ENCODE measurements at regions not wholly inside any gene's neighbourhood (a gene's known extent, or its start where the extent isn't known, plus 50 kb on each side); places are given as distances from the start of the nearest gene placed in this dataset.

DNA sequence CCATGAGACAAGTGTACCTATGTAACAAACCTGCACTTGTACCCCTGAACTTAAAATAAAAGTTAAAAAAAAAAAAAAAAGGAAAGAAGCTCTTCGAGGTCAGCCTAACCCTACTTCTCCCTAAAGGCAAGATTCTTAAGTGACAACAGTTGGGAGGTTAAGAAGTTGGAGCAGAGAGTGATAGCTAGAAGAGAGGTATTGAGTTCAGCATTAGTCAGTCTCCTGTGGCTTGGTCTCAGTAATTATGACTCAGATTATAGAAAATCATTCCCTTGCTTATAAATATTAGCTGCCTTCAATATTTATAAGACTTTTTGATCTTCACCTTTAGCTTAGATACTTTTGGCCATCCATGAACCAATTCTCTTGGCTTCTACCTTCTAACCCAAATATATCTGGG lies 926.8 kb upstream of the SLC39A10 start:
- H3K36me3 ChIP-seq (replicated peaks; ENCODE audit: insufficient read depth, low read length): no peaks in the 10 kb centered on the region
- H3K79me2 ChIP-seq (ENCODE audit: low read length): no peaks in the 10 kb centered on the region
- no peak overlapping the region for H3K4me2 ChIP-seq (ENCODE audit: low read depth, low read length)
- TF ChIP-seq, protein P1, sequence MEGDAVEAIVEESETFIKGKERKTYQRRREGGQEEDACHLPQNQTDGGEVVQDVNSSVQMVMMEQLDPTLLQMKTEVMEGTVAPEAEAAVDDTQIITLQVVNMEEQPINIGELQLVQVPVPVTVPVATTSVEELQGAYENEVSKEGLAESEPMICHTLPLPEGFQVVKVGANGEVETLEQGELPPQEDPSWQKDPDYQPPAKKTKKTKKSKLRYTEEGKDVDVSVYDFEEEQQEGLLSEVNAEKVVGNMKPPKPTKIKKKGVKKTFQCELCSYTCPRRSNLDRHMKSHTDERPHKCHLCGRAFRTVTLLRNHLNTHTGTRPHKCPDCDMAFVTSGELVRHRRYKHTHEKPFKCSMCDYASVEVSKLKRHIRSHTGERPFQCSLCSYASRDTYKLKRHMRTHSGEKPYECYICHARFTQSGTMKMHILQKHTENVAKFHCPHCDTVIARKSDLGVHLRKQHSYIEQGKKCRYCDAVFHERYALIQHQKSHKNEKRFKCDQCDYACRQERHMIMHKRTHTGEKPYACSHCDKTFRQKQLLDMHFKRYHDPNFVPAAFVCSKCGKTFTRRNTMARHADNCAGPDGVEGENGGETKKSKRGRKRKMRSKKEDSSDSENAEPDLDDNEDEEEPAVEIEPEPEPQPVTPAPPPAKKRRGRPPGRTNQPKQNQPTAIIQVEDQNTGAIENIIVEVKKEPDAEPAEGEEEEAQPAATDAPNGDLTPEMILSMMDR (IDR thresholded peaks at IDR 0.05; ENCODE audit: low read length): no peak
- no peaks in the 10 kb centered on the region for H4K20me1 ChIP-seq (ENCODE audit: insufficient read depth, low read length)
- no peaks in the 10 kb centered on the region for H3K27me3 ChIP-seq (replicated peaks; ENCODE audit: insufficient read depth, low read length)
- no peaks in the 10 kb centered on the region for H3K9me3 ChIP-seq (replicated peaks; ENCODE audit: insufficient read depth, low read length)
- no peaks in the 10 kb centered on the region for H3K4me1 ChIP-seq (ENCODE audit: low read length)
- no peak overlapping the region for H3K27ac ChIP-seq (ENCODE audit: low read length)
- H3K9ac ChIP-seq (ENCODE audit: low read length): no peak overlapping the region
- no peak overlapping the region for H2AFZ ChIP-seq (ENCODE audit: low read length)
- DNase-seq: no peak
- no peak overlapping the region for H3K4me3 ChIP-seq (ENCODE audit: low read length)
- no peaks in the 10 kb centered on the region for H3K9me2 ChIP-seq (replicated peaks; ENCODE audit: insufficient read depth, low read length)
- H3F3A ChIP-seq (ENCODE audit: insufficient read depth, low read length): no peaks in the 10 kb centered on the region

DNA sequence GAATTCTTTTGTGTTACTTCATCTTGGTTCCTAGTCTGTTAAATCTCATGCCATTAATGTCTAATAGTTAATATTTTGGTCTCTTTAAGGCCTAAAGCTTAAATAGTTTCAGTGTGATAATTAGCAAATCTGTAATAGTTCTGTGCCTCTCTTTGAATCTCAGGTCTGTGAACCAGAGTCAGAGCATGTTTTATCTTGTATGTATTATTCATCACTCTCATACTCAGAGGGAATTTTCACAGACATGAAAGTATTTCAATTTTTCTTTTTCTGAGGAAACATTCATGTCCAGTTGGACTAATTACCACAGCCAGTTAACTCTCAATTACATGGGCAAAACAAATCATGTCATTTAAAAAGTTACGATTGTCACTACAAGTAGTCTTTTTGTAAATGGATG lies 931.9 kb upstream of the SLC39A10 start:
- no peaks in the 10 kb centered on the region for H3K9me3 ChIP-seq (replicated peaks; ENCODE audit: insufficient read depth, low read length)
- no peak for DNase-seq
- no peaks in the 10 kb centered on the region for H3K79me2 ChIP-seq (ENCODE audit: low read length)
- no peaks in the 10 kb centered on the region for H3K4me1 ChIP-seq (ENCODE audit: low read length)
- H3K27me3 ChIP-seq (replicated peaks; ENCODE audit: insufficient read depth, low read length): no peaks in the 10 kb centered on the region
- no peaks in the 10 kb centered on the region for H3K9me2 ChIP-seq (replicated peaks; ENCODE audit: insufficient read depth, low read length)
- no peak overlapping the region for H2AFZ ChIP-seq (ENCODE audit: low read length)
- H4K20me1 ChIP-seq (ENCODE audit: insufficient read depth, low read length): no peaks in the 10 kb centered on the region
- no peak overlapping the region for H3K9ac ChIP-seq (ENCODE audit: low read length)
- H3K4me2 ChIP-seq (ENCODE audit: low read depth, low read length): no peak overlapping the region
- H3F3A ChIP-seq (ENCODE audit: insufficient read depth, low read length): no peaks in the 10 kb centered on the region
- H3K4me3 ChIP-seq (ENCODE audit: low read length): no peak overlapping the region
- TF ChIP-seq, protein P1 (IDR thresholded peaks at IDR 0.05; ENCODE audit: low read length): no peak
- no peak for TF ChIP-seq EZH2 (optimal IDR thresholded peaks at IDR 0.05; ENCODE audit: low read depth, low read length)
- no peak for TF ChIP-seq EZH2phosphoT487 (IDR thresholded peaks at IDR 0.05; ENCODE audit: low read length)
- no peak overlapping the region for H3K27ac ChIP-seq (ENCODE audit: low read length)
- H3K36me3 ChIP-seq (replicated peaks; ENCODE audit: insufficient read depth, low read length): no peaks in the 10 kb centered on the region

- TF ChIP-seq EZH2phosphoT487 (IDR thresholded peaks at IDR 0.05; ENCODE audit: low read length) (no peak), EZH2 (optimal IDR thresholded peaks at IDR 0.05; ENCODE audit: low read depth, low read length) (no peak)
- TF ChIP-seq, protein P1 (IDR thresholded peaks at IDR 0.05; ENCODE audit: low read length): no peak
- H3K9ac ChIP-seq (ENCODE audit: low read length): no peak overlapping the region
- DNase-seq: no peak
- no peaks in the 10 kb centered on the region for H3K79me2 ChIP-seq (ENCODE audit: low read length)
- no peak overlapping the region for H3K4me2 ChIP-seq (ENCODE audit: low read depth, low read length)
- H2AFZ ChIP-seq (ENCODE audit: low read length): no peak overlapping the region
- H3K4me3 ChIP-seq (ENCODE audit: low read length): no peak overlapping the region
- H3F3A ChIP-seq (ENCODE audit: insufficient read depth, low read length): no peaks in the 10 kb centered on the region
- H3K27ac ChIP-seq (ENCODE audit: low read length): no peak overlapping the region
- no peaks in the 10 kb centered on the region for H3K9me3 ChIP-seq (replicated peaks; ENCODE audit: insufficient read depth, low read length)
- no peaks in the 10 kb centered on the region for H4K20me1 ChIP-seq (ENCODE audit: insufficient read depth, low read length)
- H3K27me3 ChIP-seq (replicated peaks; ENCODE audit: insufficient read depth, low read length): no peaks in the 10 kb centered on the region
- H3K4me1 ChIP-seq (ENCODE audit: low read length): no peaks in the 10 kb centered on the region
- H3K9me2 ChIP-seq (replicated peaks; ENCODE audit: insufficient read depth, low read length): no peaks in the 10 kb centered on the region
- H3K36me3 ChIP-seq (replicated peaks; ENCODE audit: insufficient read depth, low read length): no peaks in the 10 kb centered on the region
Observed at GRCh38 chr2:194723446-194723845, 933.6 kb upstream of the SLC39A10 start.
